Upper lobe of left lung (tissue), 6 donors: ENCODE measurements at regions not wholly inside any gene's neighbourhood (a gene's known extent, or its start where the extent isn't known, plus 50 kb on each side); places are given as distances from the start of the nearest gene placed in this dataset.

ENCODE experiments used
- ATAC-seq, 2 donors: fragments of 200-7000 bp; cut with Tn5 transposase; one replicate each; pipeline ENCODE4 v1.9.1; 2022; ENCODE audit warnings: mild to moderate bottlenecking in 2 of 2, moderate library complexity in 2 of 2; ENCODE audit not compliant: low FRiP score in 2 of 2
- DNase-seq, 2 donors: peaks; one replicate each; pipeline ENCODE4 v3.0.0-alpha.2; 2019 to 2020
- H3K27ac ChIP-seq, 4 donors: fragments of 200-600 bp; sonication (generic); one replicate each; pipeline ENCODE4 v1.5.1; 2016 to 2019
- H3K27me3 ChIP-seq, 4 donors: fragments of 200-600 bp; sonication (generic); one replicate each; pipeline ENCODE4 v1.5.1; 2017 to 2019
- H3K36me3 ChIP-seq, 4 donors: fragments of 200-600 bp; sonication (generic); one replicate each; pipeline ENCODE4 v1.5.1; 2016 to 2019
- H3K4me1 ChIP-seq, 4 donors: fragments of 200-600 bp; sonication (generic); one replicate each; pipeline ENCODE4 v1.5.1; 2018 to 2019
- H3K4me3 ChIP-seq, 4 donors: fragments of 200-600 bp; sonication (generic); one replicate each; pipeline ENCODE4 v1.5.1; 2017 to 2019; ENCODE audit warnings: mild to moderate bottlenecking in 2 of 4, moderate library complexity in 1 of 4
- H3K9me3 ChIP-seq, 4 donors: fragments of 200-600 bp; sonication (generic); one replicate each; pipeline ENCODE4 v1.5.1; 2018 to 2019
- EP300 ChIP-seq, 4 donors: sonication (generic); formaldehyde crosslinking; IDR thresholded peaks; one replicate each; pipeline ENCODE4 v1.5.1; 2017; ENCODE audit warnings: antibody characterized with exemption in 4 of 4, control low read depth in 2 of 4
- POLR2A ChIP-seq, 4 donors: fragments of 450-650 bp; IDR thresholded peaks; one replicate each; pipeline ENCODE4 v1.5.1; 2016 to 2017; ENCODE audit warnings: antibody characterized with exemption in 4 of 4, mild to moderate bottlenecking in 2 of 4
- POLR2AphosphoS5 ChIP-seq, 2 donors: sonication (generic); formaldehyde crosslinking; IDR thresholded peaks; one replicate each; pipeline ENCODE4 v1.5.1; 2017; ENCODE audit warnings: antibody characterized with exemption in 2 of 2
- WGBS, 2 donors: methylation state at CpG; one replicate each; pipeline ENCODE4 v1.1.5; 2017 to 2018; 5-methylcytosine and 5-hydroxymethylcytosine counted together
- TF ChIP-seq, protein P1 (sequence below), 6 experiments: fragments of 450-650 bp in 4 of 6; fragments of 200-600 bp in 2 of 6; sonication (generic) in 2 of 6; IDR thresholded peaks; one replicate each; pipeline ENCODE4 v1.5.1; 2016 to 2019; ENCODE audit warnings: antibody characterized with exemption in 6 of 6
- donor health status: DM: no; HTN: no; CAD: no; lungs with moderate emphysema.
- donor health status: DM: no; HTN: yes; CAD: no; lungs with severe emphysema.

DNA sequence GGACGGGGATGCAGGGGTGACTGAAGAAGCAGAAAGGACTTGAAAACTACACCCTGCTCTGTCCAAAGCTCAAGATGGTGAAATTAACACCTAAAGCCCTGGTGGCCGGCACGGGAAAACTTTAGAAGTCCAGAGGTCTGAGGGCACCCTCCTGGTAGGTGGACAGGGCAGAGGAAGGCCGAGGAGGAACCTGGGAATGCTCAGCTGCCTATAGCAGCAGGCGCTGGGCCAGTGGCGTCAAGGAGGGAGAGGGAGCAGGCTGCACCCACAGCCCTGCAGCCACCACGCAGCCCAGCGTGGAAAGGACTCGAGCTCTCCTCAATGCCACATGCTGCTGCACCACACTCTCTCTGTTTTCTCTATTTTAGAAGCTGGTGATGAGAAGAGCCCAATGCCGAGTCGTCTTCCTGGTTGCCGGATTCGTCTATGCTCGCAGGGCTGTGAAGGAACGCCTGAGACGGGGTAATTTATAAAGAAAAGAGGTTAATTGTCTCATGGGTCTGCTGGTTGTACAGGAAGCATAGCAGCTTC is 248.3 kb upstream of the AFDN start:
- ATAC-seq (no peak), DNase-seq (no peak)
- Histone ChIP-seq H3K9me3 (peaks cover 0 to 5% (median 0%) of the 10 kb centered on the region in 4 donors), H3K4me1 (peaks cover 0 to 5% (median 0%) of the 10 kb centered on the region in 4 donors), H3K27me3 (no peaks in the 10 kb centered on the region), H3K36me3 (no peaks in the 10 kb centered on the region), H3K27ac (no peak overlapping the region), H3K4me3 (no peak overlapping the region)
- no peak for TF ChIP-seq EP300 (IDR thresholded peaks at IDR 0.05)
- no peak for TF ChIP-seq POLR2AphosphoS5 (IDR thresholded peaks at IDR 0.05)
- TF ChIP-seq POLR2A (IDR thresholded peaks at IDR 0.05), result no peak
- TF ChIP-seq, protein P1, sequence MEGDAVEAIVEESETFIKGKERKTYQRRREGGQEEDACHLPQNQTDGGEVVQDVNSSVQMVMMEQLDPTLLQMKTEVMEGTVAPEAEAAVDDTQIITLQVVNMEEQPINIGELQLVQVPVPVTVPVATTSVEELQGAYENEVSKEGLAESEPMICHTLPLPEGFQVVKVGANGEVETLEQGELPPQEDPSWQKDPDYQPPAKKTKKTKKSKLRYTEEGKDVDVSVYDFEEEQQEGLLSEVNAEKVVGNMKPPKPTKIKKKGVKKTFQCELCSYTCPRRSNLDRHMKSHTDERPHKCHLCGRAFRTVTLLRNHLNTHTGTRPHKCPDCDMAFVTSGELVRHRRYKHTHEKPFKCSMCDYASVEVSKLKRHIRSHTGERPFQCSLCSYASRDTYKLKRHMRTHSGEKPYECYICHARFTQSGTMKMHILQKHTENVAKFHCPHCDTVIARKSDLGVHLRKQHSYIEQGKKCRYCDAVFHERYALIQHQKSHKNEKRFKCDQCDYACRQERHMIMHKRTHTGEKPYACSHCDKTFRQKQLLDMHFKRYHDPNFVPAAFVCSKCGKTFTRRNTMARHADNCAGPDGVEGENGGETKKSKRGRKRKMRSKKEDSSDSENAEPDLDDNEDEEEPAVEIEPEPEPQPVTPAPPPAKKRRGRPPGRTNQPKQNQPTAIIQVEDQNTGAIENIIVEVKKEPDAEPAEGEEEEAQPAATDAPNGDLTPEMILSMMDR (IDR thresholded peaks at IDR 0.05), result no peak
- 91 to 95% methylated on average over 14 to 16 of the region's 16 CpGs for WGBS, 2 donors

DNA sequence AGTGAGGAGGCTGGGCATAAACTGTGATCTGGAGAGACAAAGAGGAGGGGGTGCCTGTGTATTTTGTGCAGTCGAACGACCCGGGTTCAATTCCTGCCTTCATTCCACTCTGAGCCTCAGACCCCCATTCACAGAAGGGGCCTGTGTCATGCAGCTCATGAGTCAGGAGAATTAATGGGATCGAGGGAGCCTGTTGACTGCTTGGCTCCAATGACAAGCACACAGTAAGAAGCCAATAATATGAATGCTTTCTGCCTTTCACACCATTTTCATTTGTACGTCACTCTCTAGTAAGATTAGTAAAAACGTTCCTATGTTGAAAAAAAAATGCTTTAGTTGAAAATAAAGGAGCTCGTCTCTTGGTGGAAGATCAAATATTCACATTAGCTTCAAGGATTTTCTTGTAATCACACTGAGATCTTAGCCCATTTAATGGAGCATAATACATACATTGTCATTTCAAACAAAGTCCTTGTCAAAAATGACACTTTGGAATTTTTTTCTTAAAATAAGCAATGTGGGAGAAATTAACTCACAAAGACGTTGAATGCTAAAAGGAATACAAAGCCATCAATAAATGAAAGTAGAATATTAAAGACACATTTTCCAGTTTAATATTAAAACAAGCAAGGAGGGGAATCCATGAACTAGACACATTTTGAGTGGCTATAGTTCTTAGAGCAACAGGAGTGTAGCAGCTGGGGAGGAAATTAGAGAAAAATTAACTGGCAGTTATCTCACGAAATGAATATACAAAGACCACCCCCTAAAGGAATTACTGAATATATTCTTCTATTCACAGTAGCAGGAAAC is 246.7 kb upstream of the AFDN start:
- Histone ChIP-seq H3K27ac (no peak overlapping the region), H3K36me3 (no peaks in the 10 kb centered on the region), H3K27me3 (no peaks in the 10 kb centered on the region), H3K9me3 (peaks cover 0 to 6% (median 0%) of the 10 kb centered on the region in 4 donors), H3K4me3 (no peak overlapping the region), H3K4me1 (no peaks in the 10 kb centered on the region)
- no peak for ATAC-seq
- TF ChIP-seq POLR2A (IDR thresholded peaks at IDR 0.05) (no peak), POLR2AphosphoS5 (IDR thresholded peaks at IDR 0.05) (no peak), EP300 (IDR thresholded peaks at IDR 0.05) (no peak)
- TF ChIP-seq, protein P1 (IDR thresholded peaks at IDR 0.05), result no peak
- no peak for DNase-seq
- WGBS, 2 donors, result 65 to 80% methylated on average over 9 of the region's 9 CpGs

DNA sequence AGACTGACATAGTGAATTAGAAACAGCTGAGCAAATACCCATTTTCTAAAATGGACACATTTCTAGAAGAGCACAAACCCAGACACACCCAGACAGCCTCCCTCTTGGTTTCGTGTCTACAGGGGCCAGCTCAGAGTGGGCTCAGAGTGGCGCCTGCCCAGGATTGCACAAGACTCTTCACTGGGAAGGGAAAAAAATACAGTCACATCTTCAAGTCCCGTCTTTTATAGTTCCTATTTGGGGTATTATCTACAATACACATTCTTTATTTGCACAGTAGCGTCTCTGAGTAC is 246.1 kb upstream of the AFDN start:
- peaks cover 0 to 6% (median 0%) of the 10 kb centered on the region in 4 donors for H3K9me3 ChIP-seq
- no peak overlapping the region for H3K27ac ChIP-seq
- peak in 1 of 2 donors; percentile 54 for ATAC-seq
- 57 to 62% methylated on average over 4 of the region's 4 CpGs for WGBS, 2 donors
- TF ChIP-seq, protein P1 (IDR thresholded peaks at IDR 0.05), result no peak
- no peak for TF ChIP-seq POLR2A (IDR thresholded peaks at IDR 0.05)
- H3K27me3 ChIP-seq, result no peaks in the 10 kb centered on the region
- no peaks in the 10 kb centered on the region for H3K4me1 ChIP-seq
- DNase-seq, result no peak
- no peaks in the 10 kb centered on the region for H3K36me3 ChIP-seq
- H3K4me3 ChIP-seq, result no peak overlapping the region

DNA sequence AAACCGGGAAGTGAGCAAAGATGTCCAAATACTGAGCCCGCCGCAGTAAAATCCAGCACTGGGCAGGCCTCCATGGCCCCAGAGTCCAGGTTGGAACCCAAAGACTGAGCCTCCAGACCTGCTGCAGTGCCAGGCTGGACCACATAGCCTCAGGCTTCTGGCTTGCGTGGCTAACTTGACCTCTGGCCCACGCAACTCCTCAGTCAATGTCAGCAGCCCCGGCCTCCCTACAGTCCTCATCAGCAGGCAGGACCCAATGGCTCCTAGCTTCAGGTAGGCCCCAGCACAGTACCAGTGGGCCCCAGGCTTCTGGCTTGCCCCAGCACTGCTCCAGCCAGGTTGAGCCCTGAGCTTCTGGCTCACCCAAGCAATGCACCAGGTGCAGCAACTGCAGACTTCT is 245.1 kb upstream of the AFDN start:
- no peak for DNase-seq
- ATAC-seq, result no peak

More for the DNA sequence above, 245.1 kb upstream of the AFDN start:
- TF ChIP-seq POLR2A (IDR thresholded peaks at IDR 0.05) (no peak), EP300 (IDR thresholded peaks at IDR 0.05) (no peak), POLR2AphosphoS5 (IDR thresholded peaks at IDR 0.05) (no peak)
- TF ChIP-seq, protein P1 (IDR thresholded peaks at IDR 0.05), result no peak
- 94 to 95% methylated on average over 5 to 6 of the region's 6 CpGs for WGBS, 2 donors
- Histone ChIP-seq H3K36me3 (no peaks in the 10 kb centered on the region), H3K4me3 (no peak overlapping the region), H3K9me3 (peaks cover 0 to 6% (median 0%) of the 10 kb centered on the region in 4 donors), H3K27me3 (no peaks in the 10 kb centered on the region), H3K4me1 (no peaks in the 10 kb centered on the region), H3K27ac (no peak overlapping the region)
